H1 (cell line): ENCODE measurements at regions not wholly inside any gene's neighbourhood (a gene's known extent, or its start where the extent isn't known, plus 50 kb on each side); places are given as distances from the start of the nearest gene placed in this dataset.

Experiments
- CTCF ChIA-PET: fragments of 300-600 bp; sonication (Branson Sonifier 250); formaldehyde crosslinking; loops from one replicate; lab custom pipeline; 2021; ENCODE audit not compliant: partially characterized antibody; lab: Charles Lee
- POLR2A ChIA-PET: fragments of 300-600 bp; sonication (Branson Sonifier 250); formaldehyde crosslinking; loops from one replicate; lab custom pipeline; 2021; ENCODE audit warnings: inconsistent platforms; ENCODE audit not compliant: partially characterized antibody; lab: Charles Lee
- DNase-seq, 2 experiments: peaks; one replicate each; pipeline versions ENCODE4 v3.0.0 to v3.0.0-alpha.2; 2010 to 2022; ENCODE audit warnings: low spot score in 2 of 2, low read depth in 1 of 2, mixed read lengths in 1 of 2
- FAIRE-seq: peaks from 2 replicates; lab custom pipeline; 2011; peaks lifted over from hg19 to GRCh38; lab: Jason Lieb, UNC
- H2AFZ ChIP-seq: 2 replicates; pipeline ENCODE4 v1.8.1; 2012; ENCODE audit warnings: low read length, inconsistent platforms
- H2AK5ac ChIP-seq: 2 replicates; pipeline ENCODE4 v1.6.1; 2013; ENCODE audit warnings: low read depth, low read length
- H2BK120ac ChIP-seq: replicated peaks from 2 replicates; pipeline ENCODE3; 2013; ENCODE audit warnings: low read depth, low read length, inconsistent platforms
- H2BK12ac ChIP-seq: 2 replicates; pipeline ENCODE4 v1.6.1; 2013; ENCODE audit warnings: low read depth, low read length
- H2BK15ac ChIP-seq: 2 replicates; pipeline ENCODE4 v1.6.1; 2013; ENCODE audit warnings: low read length
- H2BK20ac ChIP-seq: 2 replicates; pipeline ENCODE4 v1.6.1; 2013; ENCODE audit warnings: low read length
- H2BK5ac ChIP-seq: 2 replicates; pipeline ENCODE4 v1.6.1; 2013; ENCODE audit warnings: low read depth, low read length
- H3K14ac ChIP-seq: 2 replicates; pipeline ENCODE4 v1.6.1; 2013; ENCODE audit warnings: inconsistent platforms; ENCODE audit not compliant: insufficient read length
- H3K18ac ChIP-seq: 2 replicates; pipeline ENCODE4 v1.6.1; 2013; ENCODE audit warnings: low read length; ENCODE audit errors: extremely low read depth
- H3K23ac ChIP-seq: 2 replicates; pipeline ENCODE4 v1.6.1; 2013; ENCODE audit warnings: inconsistent platforms; ENCODE audit not compliant: insufficient read length
- H3K23me2 ChIP-seq: 2 replicates; pipeline ENCODE4 v1.6.1; 2013; ENCODE audit warnings: low read depth, low read length
- H3K27ac ChIP-seq: 2 replicates; pipeline ENCODE4 v1.6.1; 2011; ENCODE audit warnings: low read depth, low read length, inconsistent platforms
- H3K27me3 ChIP-seq, 4 experiments: replicated peaks in 1 of 4; 1 replicate in 1 of 4; 2 replicates in 3 of 4; pipeline versions ENCODE4 v1.6.1 to v1.8.1; 2011 to 2013; ENCODE audit warnings: low read length in 3 of 4, mild to moderate bottlenecking in 3 of 4, inconsistent platforms in 2 of 4, mixed read lengths in 2 of 4, moderate library complexity in 1 of 4; ENCODE audit not compliant: control insufficient read depth in 3 of 4, insufficient read depth in 3 of 4; ENCODE audit errors: extremely low read depth in 1 of 4
- H3K36me3 ChIP-seq, 4 experiments: 2 replicates each; pipeline versions ENCODE4 v1.6.1 to v1.8.1; 2011 to 2013; ENCODE audit warnings: mild to moderate bottlenecking in 4 of 4, low read length in 3 of 4, moderate library complexity in 2 of 4, control low read depth in 1 of 4, inconsistent platforms in 1 of 4; ENCODE audit not compliant: insufficient read depth in 4 of 4, control insufficient read depth in 2 of 4
- H3K4ac ChIP-seq: replicated peaks from 2 replicates; pipeline ENCODE3; 2013; ENCODE audit warnings: low read length, low read depth, mixed read lengths, inconsistent platforms; ENCODE audit not compliant: insufficient read length
- H3K4me1 ChIP-seq, 4 experiments: replicated peaks in 1 of 4; 1 replicate in 1 of 4; 2 replicates in 3 of 4; pipeline versions ENCODE4 v1.6.1 to v1.8.1; 2011 to 2013; ENCODE audit warnings: low read length in 3 of 4, inconsistent platforms in 2 of 4, mixed read lengths in 1 of 4; ENCODE audit not compliant: insufficient read depth in 4 of 4, control insufficient read depth in 3 of 4
- H3K4me2 ChIP-seq, 2 experiments: 2 replicates each; pipeline versions ENCODE4 v1.6.1 to v1.8.1; 2011 to 2013; ENCODE audit warnings: low read depth in 2 of 2, low read length in 2 of 2, control low read depth in 1 of 2, inconsistent platforms in 1 of 2, mild to moderate bottlenecking in 1 of 2; ENCODE audit not compliant: insufficient read depth in 1 of 2
- H3K4me3 ChIP-seq, 4 experiments: fragments of 200-600, 300-600 bp in 1 of 4; sonication (generic), shearing (Covaris generic), sonication (Bioruptor Twin) in 1 of 4; 2 replicates each; pipeline versions ENCODE4 v1.5.1 to v1.8.1; 2011 to 2016; ENCODE audit warnings: low read length in 4 of 4, low read depth in 3 of 4, control low read depth in 2 of 4, inconsistent platforms in 2 of 4, mild to moderate bottlenecking in 2 of 4, mixed read lengths in 1 of 4, moderate library complexity in 1 of 4; ENCODE audit not compliant: insufficient read depth in 2 of 4; ENCODE audit errors: extremely low read depth in 1 of 4
- H3K56ac ChIP-seq: replicated peaks from 2 replicates; pipeline ENCODE3; 2013; ENCODE audit warnings: low read depth, mild to moderate bottlenecking, mixed read lengths, low read length, inconsistent platforms; ENCODE audit not compliant: insufficient read length
- H3K79me1 ChIP-seq: 2 replicates; pipeline ENCODE4 v1.6.1; 2013; ENCODE audit warnings: low read depth, low read length, control low read depth
- H3K79me2 ChIP-seq, 2 experiments: 2 replicates each; pipeline versions ENCODE4 v1.6.1 to v1.8.1; 2012 to 2013; ENCODE audit warnings: low read length in 2 of 2, mild to moderate bottlenecking in 2 of 2, inconsistent platforms in 1 of 2; ENCODE audit not compliant: insufficient read depth in 2 of 2, control insufficient read depth in 1 of 2
- H3K9ac ChIP-seq, 4 experiments: replicated peaks in 1 of 4; 1 replicate in 1 of 4; 2 replicates in 3 of 4; pipeline versions ENCODE4 v1.6.1 to v1.8.1; 2011 to 2013; ENCODE audit warnings: low read depth in 3 of 4, low read length in 3 of 4, control low read depth in 2 of 4, mild to moderate bottlenecking in 2 of 4, moderate library complexity in 2 of 4, inconsistent platforms in 1 of 4; ENCODE audit errors: extremely low read depth in 1 of 4
- H3K9me3 ChIP-seq, 2 experiments: 2 replicates each; pipeline versions ENCODE4 v1.6.1 to v1.8.1; 2012 to 2013; ENCODE audit warnings: mild to moderate bottlenecking in 2 of 2, moderate library complexity in 2 of 2, control low read depth in 1 of 2, inconsistent platforms in 1 of 2, low read depth in 1 of 2, low read length in 1 of 2, mixed read lengths in 1 of 2; ENCODE audit not compliant: insufficient read depth in 2 of 2
- H4K20me1 ChIP-seq, 2 experiments: replicated peaks in 1 of 2; 2 replicates each; pipeline versions ENCODE3 to v1.8.1; 2011 to 2013; ENCODE audit warnings: inconsistent platforms in 2 of 2, low read length in 2 of 2, mild to moderate bottlenecking in 1 of 2; ENCODE audit not compliant: insufficient read depth in 2 of 2, control insufficient read depth in 1 of 2
- H4K5ac ChIP-seq: 2 replicates; pipeline ENCODE4 v1.6.1; 2013; ENCODE audit warnings: low read length, low read depth, mixed read lengths, inconsistent platforms; ENCODE audit not compliant: insufficient read length
- H4K8ac ChIP-seq: 2 replicates; pipeline ENCODE4 v1.8.0; 2013; ENCODE audit warnings: mild to moderate bottlenecking, moderate library complexity, low read length, inconsistent platforms; ENCODE audit not compliant: insufficient read depth; ENCODE audit errors: extremely low read depth
- H4K91ac ChIP-seq: replicated peaks from 2 replicates; pipeline ENCODE3; 2013; ENCODE audit warnings: low read length, mixed read lengths, inconsistent platforms; ENCODE audit not compliant: insufficient read length
- ASH2L ChIP-seq: fragments of 200-600, 300-600 bp; sonication (generic); IDR thresholded peaks from one replicate; pipeline ENCODE4 v1.7.1; 2017; ENCODE audit warnings: low read length
- CTBP2 ChIP-seq: IDR thresholded peaks from 2 replicates; pipeline ENCODE4 v1.7.0; 2011; ENCODE audit warnings: borderline replicate concordance, mild to moderate bottlenecking, moderate library complexity, mixed read lengths, low read length; ENCODE audit not compliant: insufficient read depth, insufficient read length
- EGR1 ChIP-seq: IDR thresholded peaks from 2 replicates; pipeline ENCODE4 v1.6.1; 2011; ENCODE audit warnings: low read depth, low read length, borderline replicate concordance
- HDAC6 ChIP-seq: IDR thresholded peaks from one replicate; pipeline ENCODE4 v1.7.1; 2012; ENCODE audit warnings: low read depth, mild to moderate bottlenecking, inconsistent platforms, low read length, moderate library complexity
- JUND ChIP-seq: IDR thresholded peaks from 2 replicates; pipeline ENCODE4 v1.6.1; 2011; ENCODE audit warnings: mild to moderate bottlenecking, improper control_type of control experiment, low read length
- KDM4A ChIP-seq: IDR thresholded peaks from one replicate; pipeline ENCODE4 v1.7.1; 2012; ENCODE audit warnings: low read depth, mild to moderate bottlenecking, moderate library complexity, low read length, inconsistent platforms; ENCODE audit not compliant: severe bottlenecking
- RFX5 ChIP-seq: IDR thresholded peaks from 2 replicates; pipeline ENCODE4 v1.6.1; 2011; ENCODE audit warnings: low read depth, low read length, improper control_type of control experiment, borderline replicate concordance
- RNF2 ChIP-seq: fragments of 200-900, 300-1000 bp; sonication (generic); IDR thresholded peaks from 2 replicates; pipeline ENCODE4 v1.7.1; 2016; ENCODE audit warnings: borderline replicate concordance, low read depth, mild to moderate bottlenecking, antibody characterized with exemption, low read length; ENCODE audit not compliant: poor library complexity, severe bottlenecking; ENCODE audit errors: missing control alignments
- SRF ChIP-seq: IDR thresholded peaks from 2 replicates; pipeline ENCODE4 v1.6.1; 2011; ENCODE audit warnings: mild to moderate bottlenecking, low read depth, low read length, moderate library complexity
- TAF7 ChIP-seq: optimal IDR thresholded peaks from 2 replicates; pipeline ENCODE3; 2011; ENCODE audit warnings: low read depth, mild to moderate bottlenecking, inconsistent platforms, low read length, moderate library complexity, borderline replicate concordance
- YY1 ChIP-seq: IDR thresholded peaks from 2 replicates; pipeline ENCODE4 v1.6.1; 2011; ENCODE audit warnings: low read depth, mild to moderate bottlenecking, low read length
- ZNF274 ChIP-seq: IDR thresholded peaks from 2 replicates; pipeline ENCODE4 v1.7.0; 2012; ENCODE audit warnings: low read length, borderline replicate concordance; ENCODE audit errors: extremely low read depth
- TF ChIP-seq, protein P1 (sequence below): IDR thresholded peaks from 2 replicates; pipeline ENCODE4 v1.6.1; 2011; ENCODE audit warnings: low read length, improper control_type of control experiment
- TF ChIP-seq, protein P2 (sequence below): IDR thresholded peaks from 2 replicates; pipeline ENCODE4 v1.6.1; 2011; ENCODE audit warnings: low read depth, mild to moderate bottlenecking, low read length; ENCODE audit not compliant: insufficient read depth

DNA sequence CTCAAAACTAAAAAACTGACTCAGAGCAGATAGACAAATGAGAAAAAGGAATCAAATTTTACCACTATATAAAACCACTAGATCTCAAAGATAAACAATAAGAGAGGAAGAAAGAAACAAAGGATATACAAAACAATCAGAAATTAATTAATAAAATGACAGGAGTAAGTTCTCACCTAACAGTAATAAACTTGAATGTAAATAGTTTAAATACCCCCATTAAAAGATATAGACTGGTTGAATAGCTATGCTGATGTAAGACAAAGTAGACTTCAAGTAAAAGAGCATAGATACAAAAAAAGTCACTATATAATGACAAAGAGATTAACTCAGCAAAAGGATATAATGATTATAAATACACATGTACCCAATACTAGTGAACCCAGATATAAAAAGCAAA, 72.3 kb upstream of the GNAZ start:
- Histone ChIP-seq H3K4me1 (no peaks in the 10 kb centered on the region), H3K79me1 (no peaks in the 10 kb centered on the region), H4K5ac (no peak overlapping the region), H3K9ac (no peak overlapping the region), H3K79me2 (no peaks in the 10 kb centered on the region), H3K14ac (no peak overlapping the region), H3K23ac (no peak overlapping the region), H2BK5ac (no peak overlapping the region), H3K27me3 (peaks cover 0 to 4% (median 3%) of the 10 kb centered on the region in 4 experiments; a peak in 3 of 7 replicates), H3K18ac (no peak overlapping the region), H3K4me3 (no peak overlapping the region), H2AFZ (no peak overlapping the region), H4K8ac (no peak overlapping the region), H2BK20ac (no peak overlapping the region), H3K4ac (no peak overlapping the region), H3K36me3 (no peaks in the 10 kb centered on the region), H2BK15ac (no peak overlapping the region), H2BK12ac (no peak overlapping the region), H2BK120ac (no peak overlapping the region), H3K23me2 (no peaks in the 10 kb centered on the region), H3K4me2 (no peak overlapping the region), H2AK5ac (no peak overlapping the region), H4K20me1 (no peaks in the 10 kb centered on the region), H3K9me3 (peaks cover 16% of the 10 kb centered on the region in 2 experiments), H4K91ac (no peak overlapping the region), H3K56ac (no peak overlapping the region), H3K27ac (no peak overlapping the region)
- ChIA-PET CTCF (no interaction called here), POLR2A (no interaction called here)
- no peak for FAIRE-seq
- DNase-seq: no peak
- TF ChIP-seq HDAC6 (no peak), ZNF274 (no peak), TAF7 (no peak), ASH2L (no peak), SRF (no peak), KDM4A (no peak), JUND (no peak), EGR1 (no peak), RFX5 (no peak), YY1 (no peak), CTBP2 (no peak), RNF2 (no peak)
- TF ChIP-seq, protein P1, sequence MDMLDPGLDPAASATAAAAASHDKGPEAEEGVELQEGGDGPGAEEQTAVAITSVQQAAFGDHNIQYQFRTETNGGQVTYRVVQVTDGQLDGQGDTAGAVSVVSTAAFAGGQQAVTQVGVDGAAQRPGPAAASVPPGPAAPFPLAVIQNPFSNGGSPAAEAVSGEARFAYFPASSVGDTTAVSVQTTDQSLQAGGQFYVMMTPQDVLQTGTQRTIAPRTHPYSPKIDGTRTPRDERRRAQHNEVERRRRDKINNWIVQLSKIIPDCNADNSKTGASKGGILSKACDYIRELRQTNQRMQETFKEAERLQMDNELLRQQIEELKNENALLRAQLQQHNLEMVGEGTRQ: no peak
- TF ChIP-seq, protein P2, sequence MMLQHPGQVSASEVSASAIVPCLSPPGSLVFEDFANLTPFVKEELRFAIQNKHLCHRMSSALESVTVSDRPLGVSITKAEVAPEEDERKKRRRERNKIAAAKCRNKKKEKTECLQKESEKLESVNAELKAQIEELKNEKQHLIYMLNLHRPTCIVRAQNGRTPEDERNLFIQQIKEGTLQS: no peak
